ENCODE measurements at regions not wholly inside any gene's neighbourhood (a gene's known extent, or its start where the extent isn't known, plus 50 kb on each side); places are given as distances from the start of the nearest gene placed in this dataset.

- ChIA-PET CTCF (no interaction called here), POLR2A (no interaction called here)
- ATAC-seq (no peak), DNase-seq (no peak)
- Mint-ChIP-seq H3K9me3 (no peaks in the 10 kb centered on the region), H3K4me1 (ENCODE audit: low read depth) (peaks cover 5% of the 10 kb centered on the region), H3K27ac (no peak overlapping the region), H3K4me3 (no peak overlapping the region), H3K36me3 (ENCODE audit: low read depth) (no peaks in the 10 kb centered on the region), H3K27me3 (peaks cover 1% of the 10 kb centered on the region)
- intact Hi-C loops (cut with micrococcal nuclease), result no loop called here
- TF ChIP-seq, protein P1, sequence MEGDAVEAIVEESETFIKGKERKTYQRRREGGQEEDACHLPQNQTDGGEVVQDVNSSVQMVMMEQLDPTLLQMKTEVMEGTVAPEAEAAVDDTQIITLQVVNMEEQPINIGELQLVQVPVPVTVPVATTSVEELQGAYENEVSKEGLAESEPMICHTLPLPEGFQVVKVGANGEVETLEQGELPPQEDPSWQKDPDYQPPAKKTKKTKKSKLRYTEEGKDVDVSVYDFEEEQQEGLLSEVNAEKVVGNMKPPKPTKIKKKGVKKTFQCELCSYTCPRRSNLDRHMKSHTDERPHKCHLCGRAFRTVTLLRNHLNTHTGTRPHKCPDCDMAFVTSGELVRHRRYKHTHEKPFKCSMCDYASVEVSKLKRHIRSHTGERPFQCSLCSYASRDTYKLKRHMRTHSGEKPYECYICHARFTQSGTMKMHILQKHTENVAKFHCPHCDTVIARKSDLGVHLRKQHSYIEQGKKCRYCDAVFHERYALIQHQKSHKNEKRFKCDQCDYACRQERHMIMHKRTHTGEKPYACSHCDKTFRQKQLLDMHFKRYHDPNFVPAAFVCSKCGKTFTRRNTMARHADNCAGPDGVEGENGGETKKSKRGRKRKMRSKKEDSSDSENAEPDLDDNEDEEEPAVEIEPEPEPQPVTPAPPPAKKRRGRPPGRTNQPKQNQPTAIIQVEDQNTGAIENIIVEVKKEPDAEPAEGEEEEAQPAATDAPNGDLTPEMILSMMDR (IDR thresholded peaks at IDR 0.05), result no peak
Measured at GRCh38 chr5:111854186-111854585, 97.2 kb upstream of the NREP start.

- Mint-ChIP-seq H3K27ac (no peak overlapping the region), H3K9me3 (no peaks in the 10 kb centered on the region), H3K27me3 (peaks cover 1% of the 10 kb centered on the region), H3K4me1 (ENCODE audit: low read depth) (peaks cover 5% of the 10 kb centered on the region), H3K4me3 (no peak overlapping the region), H3K36me3 (ENCODE audit: low read depth) (no peaks in the 10 kb centered on the region)
- ChIA-PET POLR2A (no interaction called here), CTCF (interaction anchor here (1.0 kb wide), 1 partner anchor 19 kb away, joined by 3 read pairs; no protein-coding TSS in a partner anchor)
- intact Hi-C loops (cut with micrococcal nuclease), result no loop called here
- ATAC-seq (peak; percentile 30), DNase-seq (peak; percentile 11)
- TF ChIP-seq, protein P1 (IDR thresholded peaks at IDR 0.05), result no peak
Measured at GRCh38 chr5:111853748-111854147, 96.8 kb upstream of the NREP start.

DNA sequence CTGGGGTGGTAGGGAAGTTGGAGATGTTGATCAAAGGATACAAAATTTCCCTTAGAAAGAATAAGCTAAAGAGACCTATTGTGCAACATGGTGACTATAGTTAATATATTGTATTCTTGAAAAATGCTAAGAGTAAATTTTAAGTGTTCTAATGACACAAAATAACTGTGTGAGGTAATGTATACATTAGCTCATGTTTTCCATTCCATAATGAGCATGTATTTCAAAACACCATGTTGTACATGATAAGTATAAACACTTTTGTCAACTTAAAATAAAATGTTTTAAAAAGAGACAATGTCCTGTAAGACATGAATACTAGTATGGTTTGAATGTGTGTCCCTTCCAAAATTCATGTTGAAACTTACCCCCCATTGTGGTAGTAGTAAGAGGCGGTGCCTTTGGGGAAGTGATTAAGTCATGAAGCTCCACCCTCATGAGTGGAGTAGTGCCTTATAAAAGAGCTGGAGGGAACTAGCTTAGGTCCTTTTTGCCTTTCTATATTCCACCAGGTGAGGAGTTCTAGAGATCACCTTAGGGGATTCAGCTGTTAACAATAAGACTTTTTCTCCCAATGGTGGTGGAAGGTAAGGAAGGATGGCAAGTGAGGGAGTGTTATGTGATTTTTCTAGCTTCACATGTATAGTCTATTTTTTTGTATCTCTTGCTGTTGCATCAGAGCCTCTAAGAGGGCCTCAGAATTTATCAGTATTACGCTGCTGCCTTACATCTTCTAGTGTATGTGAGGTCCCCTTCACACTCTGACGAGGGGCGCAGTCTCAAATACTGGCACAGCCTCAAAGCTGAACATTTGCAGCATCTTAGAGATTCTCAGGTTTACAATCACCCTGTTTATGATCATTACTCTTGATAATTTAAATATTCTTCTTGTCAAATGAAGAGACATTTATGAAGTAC, 94.9 kb upstream of the NREP start:
- no peaks in the 10 kb centered on the region for H3K9me3 Mint-ChIP-seq
- CTCF ChIA-PET, result interaction anchor here (0.9 to 1.0 kb wide), 2 partner anchors 300 to 301 kb away, joined by 3 read pairs; no protein-coding TSS in a partner anchor
- H3K27ac Mint-ChIP-seq, result no peak overlapping the region
- POLR2A ChIA-PET, result no interaction called here
- no peaks in the 10 kb centered on the region for H3K27me3 Mint-ChIP-seq
- intact Hi-C loops (cut with micrococcal nuclease), result no loop called here
- H3K4me1 Mint-ChIP-seq (ENCODE audit: low read depth), result peaks cover 5% of the 10 kb centered on the region
- no peaks in the 10 kb centered on the region for H3K36me3 Mint-ChIP-seq (ENCODE audit: low read depth)
- TF ChIP-seq, protein P1 (IDR thresholded peaks at IDR 0.05), result no peak
- DNase-seq (no peak), ATAC-seq (no peak)
- H3K4me3 Mint-ChIP-seq, result no peak overlapping the region

DNA sequence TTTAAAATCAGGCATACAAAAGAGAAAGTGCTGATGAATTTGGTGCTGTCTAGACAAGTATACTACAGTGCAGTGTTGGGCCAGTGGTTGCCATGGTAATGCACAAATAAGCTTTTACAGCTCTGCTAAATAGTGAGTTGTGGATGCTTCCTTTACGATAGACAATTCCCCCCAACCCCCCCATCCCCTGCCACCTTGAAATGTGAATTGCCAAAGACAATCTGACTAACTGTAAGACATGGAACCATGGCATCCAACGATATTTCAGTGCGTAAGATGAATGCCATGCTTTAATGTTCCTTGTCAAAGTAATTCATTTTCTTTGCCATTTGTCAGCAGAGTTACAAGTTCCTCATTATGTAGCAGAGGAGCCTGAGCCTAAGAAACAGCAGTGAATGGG, 91.5 kb upstream of the NREP start:
- ATAC-seq (no peak), DNase-seq (no peak)
- H3K4me3 Mint-ChIP-seq, result no peak overlapping the region
- no peaks in the 10 kb centered on the region for H3K4me1 Mint-ChIP-seq (ENCODE audit: low read depth)
- TF ChIP-seq, protein P1 (IDR thresholded peaks at IDR 0.05), result no peak
- intact Hi-C loops (cut with micrococcal nuclease), result no loop called here
- no peak overlapping the region for H3K27ac Mint-ChIP-seq
- POLR2A ChIA-PET, result no interaction called here
- no peaks in the 10 kb centered on the region for H3K27me3 Mint-ChIP-seq
- no peaks in the 10 kb centered on the region for H3K9me3 Mint-ChIP-seq
- no peaks in the 10 kb centered on the region for H3K36me3 Mint-ChIP-seq (ENCODE audit: low read depth)
- CTCF ChIA-PET, result interaction anchor here (1.3 to 1.4 kb wide), 2 partner anchors 298 kb away, joined by 3 read pairs; no protein-coding TSS in a partner anchor
